22Rv1 (cell line): ENCODE measurements at regions not wholly inside any gene's neighbourhood (a gene's known extent, or its start where the extent isn't known, plus 50 kb on each side); places are given as distances from the start of the nearest gene placed in this dataset.

Experiments used
- CTCF ChIP-seq: fragments of 450-650 bp; IDR thresholded peaks from 2 replicates; pipeline ENCODE4 v1.5.1; 2017; ENCODE audit warnings: mild to moderate bottlenecking
- ZFX ChIP-seq: fragments of 450-650 bp; IDR thresholded peaks from 2 replicates; pipeline ENCODE4 v1.6.1; 2017; ENCODE audit warnings: antibody characterized with exemption, borderline replicate concordance

- no peak for TF ChIP-seq CTCF
- TF ChIP-seq ZFX = no peak
These were observed 156.9 kb upstream of the SNX19 start for GRCh38 chr11:131073167-131073566.
